ENCODE measurements at regions not wholly inside any gene's neighbourhood (a gene's known extent, or its start where the extent isn't known, plus 50 kb on each side); places are given as distances from the start of the nearest gene placed in this dataset.

DNA sequence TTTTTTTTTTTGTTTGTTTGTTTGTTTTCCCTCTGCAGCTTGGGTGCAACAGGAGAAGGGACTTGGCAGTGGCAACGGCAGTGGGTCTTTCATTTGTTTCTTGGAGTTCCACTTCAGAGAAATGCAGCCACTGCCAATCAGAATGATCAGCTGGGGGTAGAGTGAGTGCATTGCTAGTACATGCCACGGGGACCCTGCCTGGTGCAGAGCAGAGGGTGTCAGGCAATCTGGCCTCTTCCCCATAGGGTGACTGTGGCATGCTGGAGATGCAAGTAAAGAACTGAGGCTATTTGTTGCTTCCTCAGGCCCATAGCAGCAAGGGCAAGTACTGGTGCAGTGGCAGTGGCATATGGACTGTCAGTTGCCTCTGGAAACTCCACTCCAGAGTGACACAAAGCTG, 1073.6 kb upstream of the EDIL3 start:
- Histone ChIP-seq H3K23me2 (ENCODE audit: low read depth, low read length) (no peaks in the 10 kb centered on the region), H3K79me1 (ENCODE audit: low read depth, low read length) (no peaks in the 10 kb centered on the region), H3K18ac (ENCODE audit: extremely low read depth, low read length) (no peak overlapping the region), H3K27ac (ENCODE audit: low read depth, low read length) (no peak overlapping the region), H3K56ac (replicated peaks; ENCODE audit: insufficient read length, low read depth, low read length) (no peak overlapping the region), H3K4ac (replicated peaks; ENCODE audit: insufficient read length, low read depth, low read length) (no peak overlapping the region), H2BK20ac (ENCODE audit: low read length) (no peak overlapping the region), H2BK5ac (ENCODE audit: low read depth, low read length) (no peak overlapping the region), H3K27me3 (replicated peaks in 1 of 4; ENCODE audit: control insufficient read depth in 3 of 4, extremely low read depth in 1 of 4, insufficient read depth in 3 of 4, low read length in 3 of 4) (no peaks in the 10 kb centered on the region), H3K14ac (ENCODE audit: insufficient read length) (no peak overlapping the region), H4K8ac (ENCODE audit: extremely low read depth, insufficient read depth, low read length) (no peak overlapping the region; the same call in 1 of the 2 replicates), H2BK120ac (replicated peaks; ENCODE audit: low read depth, low read length) (no peak overlapping the region), H4K20me1 (replicated peaks in 1 of 2; ENCODE audit: control insufficient read depth in 1 of 2, insufficient read depth in 2 of 2, low read length in 2 of 2) (no peaks in the 10 kb centered on the region), H2AK5ac (ENCODE audit: low read depth, low read length) (no peak overlapping the region), H3K4me3 (ENCODE audit: extremely low read depth in 1 of 4, insufficient read depth in 2 of 4, low read depth in 3 of 4, low read length in 4 of 4) (no peak overlapping the region), H2BK15ac (ENCODE audit: low read length) (no peak overlapping the region), H3K9ac (replicated peaks in 1 of 4; ENCODE audit: extremely low read depth in 1 of 4, low read depth in 3 of 4, low read length in 3 of 4) (no peak overlapping the region), H3K9me3 (ENCODE audit: insufficient read depth in 2 of 2, low read depth in 1 of 2, low read length in 1 of 2) (no peaks in the 10 kb centered on the region), H3K23ac (ENCODE audit: insufficient read length) (no peak overlapping the region), H4K91ac (replicated peaks; ENCODE audit: insufficient read length, low read length) (no peak overlapping the region), H2AFZ (ENCODE audit: low read length) (no peak overlapping the region), H3K4me2 (ENCODE audit: insufficient read depth in 1 of 2, low read depth in 2 of 2, low read length in 2 of 2) (no peak overlapping the region), H2BK12ac (ENCODE audit: low read depth, low read length) (no peak overlapping the region; the same call in 1 of the 2 replicates), H3K4me1 (replicated peaks in 1 of 4; ENCODE audit: control insufficient read depth in 3 of 4, insufficient read depth in 4 of 4, low read length in 3 of 4) (no peaks in the 10 kb centered on the region), H3K79me2 (ENCODE audit: control insufficient read depth in 1 of 2, insufficient read depth in 2 of 2, low read length in 2 of 2) (no peaks in the 10 kb centered on the region), H3K36me3 (ENCODE audit: control insufficient read depth in 2 of 4, insufficient read depth in 4 of 4, low read length in 3 of 4) (no peaks in the 10 kb centered on the region), H4K5ac (ENCODE audit: insufficient read length, low read depth, low read length) (no peak overlapping the region)
- ChIA-PET POLR2A (ENCODE audit: partially characterized antibody) (no interaction called here), CTCF (ENCODE audit: partially characterized antibody) (interaction anchor here (0.8 kb wide), 1 partner anchor 1695 kb away, joined by 3 read pairs; no protein-coding TSS in a partner anchor)
- TF ChIP-seq TEAD4 (IDR thresholded peaks at IDR 0.05; ENCODE audit: low read depth, low read length) (no peak), YY1 (IDR thresholded peaks at IDR 0.05; ENCODE audit: low read depth, low read length) (no peak), CBX5 (IDR thresholded peaks at IDR 0.05; ENCODE audit: low read depth, low read length) (no peak), TAF7 (optimal IDR thresholded peaks at IDR 0.05; ENCODE audit: borderline replicate concordance, low read depth, low read length) (no peak), SRF (IDR thresholded peaks at IDR 0.05; ENCODE audit: low read depth, low read length) (no peak)
- TF ChIP-seq, protein P1, sequence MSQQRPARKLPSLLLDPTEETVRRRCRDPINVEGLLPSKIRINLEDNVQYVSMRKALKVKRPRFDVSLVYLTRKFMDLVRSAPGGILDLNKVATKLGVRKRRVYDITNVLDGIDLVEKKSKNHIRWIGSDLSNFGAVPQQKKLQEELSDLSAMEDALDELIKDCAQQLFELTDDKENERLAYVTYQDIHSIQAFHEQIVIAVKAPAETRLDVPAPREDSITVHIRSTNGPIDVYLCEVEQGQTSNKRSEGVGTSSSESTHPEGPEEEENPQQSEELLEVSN (IDR thresholded peaks at IDR 0.05), result no peak
- no peak for FAIRE-seq
- 95% methylated on average over 2 of the region's 2 CpGs; no CpG with 5 or more reads in 1 of the 2 experiments for WGBS, 2 experiments (ENCODE audit: extremely low coverage in 1 of 2, insufficient coverage in 1 of 2, insufficient read length in 1 of 2, insufficient replicate concordance in 2 of 2, low coverage in 1 of 2, low lambda C conversion rate in 2 of 2, missing lambda C conversion rate in 1 of 2)
- DNase-seq (ENCODE audit: low read depth in 1 of 2, low spot score in 2 of 2), result no peak

All from H1 (cell line).